HG03439 (cell line): ENCODE measurements at regions not wholly inside any gene's neighbourhood (a gene's known extent, or its start where the extent isn't known, plus 50 kb on each side); places are given as distances from the start of the nearest gene placed in this dataset.
A peak's percentile ranks its signal among the peaks of the same experiment; 100 is the strongest.

Source experiments
- ATAC-seq: cut with Tn5 transposase; IDR thresholded peaks from one replicate; pipeline ENCODE4 v1.9.1; 2021; ENCODE audit warnings: mild to moderate bottlenecking, moderate library complexity; ENCODE audit not compliant: unreplicated experiment

GRCh38 chr1:175894581-175894980 lies 151.2 kb upstream of the TNR start:
- ATAC-seq, result no peak

GRCh38 chr1:175893192-175893591 lies 149.8 kb upstream of the TNR start:
- ATAC-seq, result no peak

- ATAC-seq, result no peak
Observed at GRCh38 chr1:175892686-175893085, 149.3 kb upstream of the TNR start.

DNA sequence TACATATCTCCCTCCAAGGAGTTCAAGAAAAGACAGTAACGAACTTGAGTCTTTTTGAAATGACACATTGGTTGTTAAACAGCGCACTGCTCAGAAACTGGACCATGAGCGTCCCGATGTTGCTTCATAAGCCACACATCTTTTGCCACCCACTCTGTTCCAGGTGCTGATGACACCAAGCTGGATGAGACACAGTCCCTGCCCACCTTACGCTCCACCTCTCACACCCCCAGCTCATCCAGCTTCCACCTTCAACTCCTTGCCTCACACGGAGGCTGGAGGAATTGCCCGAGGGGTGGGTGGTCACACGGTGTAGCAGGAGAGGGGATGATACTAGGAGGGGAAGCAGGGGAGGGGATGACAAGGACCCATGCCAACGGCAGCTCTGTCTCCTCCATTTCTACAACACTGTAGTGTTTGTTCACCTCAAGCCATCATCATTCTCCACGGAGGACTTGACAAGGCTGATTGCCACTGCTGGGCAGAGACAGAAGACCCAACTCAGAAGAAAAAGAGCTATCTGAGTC lies 148.5 kb upstream of the TNR start:
- no peak for ATAC-seq

GRCh38 chr1:175890958-175891357 lies 147.6 kb upstream of the TNR start:
- ATAC-seq, result no peak

DNA sequence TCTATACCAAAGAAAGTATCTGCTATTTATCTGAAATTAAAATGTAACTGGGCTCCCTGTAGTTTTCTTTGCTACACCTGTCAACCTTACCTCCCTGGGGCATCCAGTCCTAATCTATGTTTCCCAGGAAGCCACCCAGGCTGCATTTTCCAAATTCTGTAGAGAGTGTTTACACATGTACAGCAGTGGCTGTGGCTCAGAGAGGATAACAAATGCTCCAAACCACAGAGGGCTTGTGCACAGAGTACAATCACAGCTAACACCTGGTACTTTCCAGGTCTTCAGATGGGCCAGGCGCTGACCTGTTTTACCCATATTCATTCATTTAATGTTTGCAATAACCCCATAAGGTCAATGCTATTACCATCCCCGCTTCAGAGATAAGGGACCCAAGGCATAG lies 146.5 kb upstream of the TNR start:
- no peak for ATAC-seq

GRCh38 chr1:175888996-175889395 lies 145.6 kb upstream of the TNR start:
- ATAC-seq, result no peak

DNA sequence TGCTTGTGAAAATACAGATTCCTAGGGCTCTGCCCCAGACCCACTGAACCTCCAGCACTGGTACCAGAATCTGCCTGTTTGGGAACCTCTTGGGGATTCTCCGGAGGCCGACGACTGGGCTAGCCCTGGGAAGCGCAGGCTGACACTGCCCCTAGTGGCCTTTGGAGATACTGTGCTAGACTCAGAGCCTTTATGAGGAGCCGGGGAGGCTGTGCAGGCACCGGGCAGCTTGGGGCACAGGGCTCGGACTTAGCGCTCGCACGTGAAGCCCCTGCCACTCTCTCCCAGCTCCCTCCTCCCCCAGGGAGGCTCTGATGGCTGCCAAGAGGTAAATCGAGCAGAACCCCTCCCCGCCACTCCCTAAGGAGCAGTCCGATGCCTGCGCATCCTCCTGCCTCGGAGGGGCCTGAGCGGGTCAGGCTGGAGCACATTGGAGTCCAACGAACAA lies 144.6 kb upstream of the TNR start:
- ATAC-seq, result peak; percentile 61

GRCh38 chr1:175887521-175887920 lies 144.1 kb upstream of the TNR start:
- no peak for ATAC-seq

GRCh38 chr1:175885326-175885725 lies 141.9 kb upstream of the TNR start:
- ATAC-seq, result no peak

DNA sequence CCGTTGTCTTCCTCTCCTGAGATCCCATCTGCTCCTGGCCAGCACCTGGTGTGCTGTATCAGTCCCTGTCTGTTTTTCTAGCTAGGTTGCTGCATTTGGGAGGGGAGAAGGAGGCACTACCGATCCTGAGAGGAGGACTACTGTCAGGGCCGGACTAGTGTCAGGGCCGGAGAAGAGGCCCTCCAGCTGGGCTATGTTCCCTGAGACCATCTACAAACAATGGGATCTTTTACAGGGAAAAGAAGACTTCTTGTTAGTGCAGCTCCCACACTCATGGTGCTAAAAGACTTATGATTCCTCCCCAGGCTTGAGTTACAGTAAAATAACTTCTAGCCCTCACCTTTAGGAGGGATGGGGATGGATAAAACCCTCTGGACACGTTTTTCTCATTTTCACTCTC lies 141.0 kb upstream of the TNR start:
- ATAC-seq, result no peak

DNA sequence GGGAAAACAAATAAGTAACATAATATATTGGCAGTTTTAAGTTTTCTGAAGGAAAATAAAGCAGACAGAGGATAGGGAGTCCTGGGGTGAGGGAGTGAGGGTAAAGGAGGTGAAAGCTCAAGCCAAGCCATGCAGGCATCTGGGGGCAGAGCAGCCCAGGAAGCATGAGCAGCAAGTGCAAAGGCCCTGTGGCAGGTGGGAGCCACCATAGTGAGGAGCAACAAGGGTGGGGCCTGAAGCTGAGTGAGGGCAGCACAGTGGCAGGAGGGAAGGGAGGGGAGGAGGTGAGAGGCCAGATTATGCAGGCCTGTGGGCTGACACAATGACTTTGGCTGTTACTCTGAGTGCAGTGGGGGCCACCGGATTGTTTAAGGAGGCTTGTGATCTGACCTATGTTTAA lies 138.8 kb upstream of the TNR start:
- ATAC-seq, result no peak

DNA sequence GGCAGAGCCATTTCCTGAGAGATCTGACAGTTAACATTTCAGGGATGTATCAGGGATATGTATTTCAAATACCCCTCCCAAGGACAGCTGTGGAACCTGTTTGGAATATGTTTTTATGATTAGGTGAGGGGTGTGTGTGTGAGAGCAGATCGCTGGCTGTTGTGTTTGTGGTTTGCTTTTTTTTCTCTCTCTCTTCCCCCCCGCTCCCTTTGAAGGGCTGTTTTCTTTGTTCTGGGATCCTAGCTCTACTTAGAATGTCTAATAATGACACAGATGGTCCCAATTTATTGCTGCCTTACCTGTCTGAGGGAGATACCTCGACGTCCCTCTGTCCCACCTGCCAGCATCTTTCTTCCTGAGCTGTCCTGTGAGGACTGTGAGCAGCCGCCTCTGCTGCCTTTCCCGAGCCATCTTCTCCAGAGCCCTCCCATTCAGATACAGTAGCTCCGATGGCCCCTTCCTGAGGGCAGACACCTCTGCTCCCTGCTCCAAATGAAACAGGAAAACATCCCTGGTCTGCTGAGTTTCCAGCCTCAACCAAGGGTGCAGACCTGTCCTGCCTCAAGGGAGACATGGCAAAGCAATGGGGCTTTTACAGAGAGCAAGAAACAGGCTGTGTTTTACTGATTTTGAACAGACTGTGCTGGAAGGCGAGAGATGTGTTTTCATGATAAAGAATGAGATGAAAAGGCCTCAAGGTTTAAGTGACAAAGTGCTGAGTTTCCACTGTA lies 138.0 kb upstream of the TNR start:
- no peak for ATAC-seq

GRCh38 chr1:175878775-175879174 lies 135.4 kb upstream of the TNR start:
- no peak for ATAC-seq

DNA sequence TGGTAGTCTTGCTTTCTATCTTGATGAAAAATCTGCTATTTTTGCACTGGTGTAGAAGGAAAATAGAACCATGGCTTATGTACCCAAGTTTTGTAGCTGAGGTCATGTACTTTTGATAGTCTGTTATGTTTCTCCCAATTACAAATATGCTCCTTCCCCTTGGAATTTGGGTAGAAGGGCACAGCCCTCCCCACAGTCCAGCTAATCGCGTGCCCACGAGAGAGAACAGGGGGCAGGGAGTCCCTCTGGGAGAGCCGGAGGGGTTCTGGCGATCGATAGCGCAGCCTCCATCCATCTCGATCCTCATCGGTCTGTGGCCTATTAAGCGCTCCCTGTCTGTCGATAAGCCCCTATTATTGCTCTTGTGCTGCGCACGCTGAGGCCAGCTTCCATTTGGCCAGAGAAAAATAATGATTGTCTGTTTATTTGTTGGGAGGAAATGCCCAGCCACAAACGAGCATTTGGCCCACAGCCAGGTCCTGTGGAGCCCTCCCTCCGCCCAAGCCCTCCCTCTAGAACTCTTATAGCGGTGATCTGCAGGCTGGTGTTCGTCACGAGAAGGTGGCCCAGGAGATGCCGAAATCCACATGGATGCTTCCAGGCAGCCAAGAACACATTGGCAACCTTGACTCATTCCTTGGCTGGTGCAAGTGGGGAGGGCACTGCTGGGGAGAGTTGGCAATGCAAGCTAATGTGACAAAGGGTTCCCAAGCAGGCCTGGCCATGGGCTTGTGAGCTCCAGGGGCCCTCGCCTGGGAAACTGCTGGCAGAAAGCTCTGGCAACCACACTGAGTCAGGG lies 134.7 kb upstream of the TNR start:
- ATAC-seq, result no peak

GRCh38 chr1:175875556-175875955 lies 132.2 kb upstream of the TNR start:
- no peak for ATAC-seq

GRCh38 chr1:175874081-175874480 lies 130.7 kb upstream of the TNR start:
- no peak for ATAC-seq

- ATAC-seq, result peak; percentile 81
Observed at GRCh38 chr1:175873290-175873935, 130.0 kb upstream of the TNR start.

GRCh38 chr1:175872588-175872987 lies 129.2 kb upstream of the TNR start:
- ATAC-seq, result no peak

DNA sequence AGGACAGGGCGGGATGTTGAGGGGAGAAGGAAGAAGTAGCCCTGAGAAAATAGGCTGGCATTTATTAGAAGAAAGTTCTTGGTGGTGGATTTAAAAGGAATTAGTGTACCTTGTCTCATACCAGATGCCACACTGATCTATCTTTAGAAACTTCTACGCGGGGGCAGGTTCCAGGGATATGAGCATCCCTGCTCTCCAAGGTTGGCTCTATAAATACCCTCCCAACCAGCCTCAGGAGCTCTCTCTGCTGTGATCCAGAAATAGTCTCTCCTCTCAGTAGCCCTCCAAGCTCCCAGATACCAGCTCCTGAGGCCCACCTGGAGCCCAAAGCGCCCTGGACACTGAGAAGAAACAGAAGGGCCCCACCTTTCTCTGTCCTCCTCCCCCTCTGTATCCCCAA lies 128.3 kb upstream of the TNR start:
- no peak for ATAC-seq

GRCh38 chr1:175870217-175870616 lies 126.8 kb upstream of the TNR start:
- ATAC-seq, result no peak

DNA sequence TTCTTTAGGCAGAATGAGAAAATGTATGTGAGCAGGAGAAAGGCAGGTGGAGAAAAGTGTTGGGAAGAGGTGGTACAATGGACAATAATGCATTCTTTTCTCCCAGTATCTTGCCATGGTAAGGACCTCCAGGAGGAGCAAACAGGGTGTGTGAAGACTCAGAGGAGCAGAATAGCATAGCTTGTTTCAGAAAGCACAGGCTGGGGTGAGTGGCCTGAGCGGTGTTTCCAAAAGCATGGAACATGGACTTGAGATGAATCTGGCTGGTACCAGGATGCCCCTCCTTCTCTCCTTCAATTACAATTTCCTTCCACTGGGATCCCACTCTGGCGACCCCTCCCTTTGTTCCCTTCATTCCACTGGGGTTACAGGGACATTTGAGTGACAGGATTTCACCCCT lies 123.4 kb upstream of the TNR start:
- no peak for ATAC-seq
